Upper lobe of left lung (tissue), 6 donors: ENCODE measurements at regions not wholly inside any gene's neighbourhood (a gene's known extent, or its start where the extent isn't known, plus 50 kb on each side); places are given as distances from the start of the nearest gene placed in this dataset.

ENCODE experiments used
- ATAC-seq, 2 donors: fragments of 200-7000 bp; cut with Tn5 transposase; one replicate each; pipeline ENCODE4 v1.9.1; 2022; ENCODE audit warnings: mild to moderate bottlenecking in 2 of 2, moderate library complexity in 2 of 2; ENCODE audit not compliant: low FRiP score in 2 of 2
- DNase-seq, 2 donors: peaks; one replicate each; pipeline ENCODE4 v3.0.0-alpha.2; 2019 to 2020
- H3K27ac ChIP-seq, 4 donors: fragments of 200-600 bp; sonication (generic); one replicate each; pipeline ENCODE4 v1.5.1; 2016 to 2019
- H3K27me3 ChIP-seq, 4 donors: fragments of 200-600 bp; sonication (generic); one replicate each; pipeline ENCODE4 v1.5.1; 2017 to 2019
- H3K36me3 ChIP-seq, 4 donors: fragments of 200-600 bp; sonication (generic); one replicate each; pipeline ENCODE4 v1.5.1; 2016 to 2019
- H3K4me1 ChIP-seq, 4 donors: fragments of 200-600 bp; sonication (generic); one replicate each; pipeline ENCODE4 v1.5.1; 2018 to 2019
- H3K4me3 ChIP-seq, 4 donors: fragments of 200-600 bp; sonication (generic); one replicate each; pipeline ENCODE4 v1.5.1; 2017 to 2019; ENCODE audit warnings: mild to moderate bottlenecking in 2 of 4, moderate library complexity in 1 of 4
- H3K9me3 ChIP-seq, 4 donors: fragments of 200-600 bp; sonication (generic); one replicate each; pipeline ENCODE4 v1.5.1; 2018 to 2019
- EP300 ChIP-seq, 4 donors: sonication (generic); formaldehyde crosslinking; IDR thresholded peaks; one replicate each; pipeline ENCODE4 v1.5.1; 2017; ENCODE audit warnings: antibody characterized with exemption in 4 of 4, control low read depth in 2 of 4
- POLR2A ChIP-seq, 4 donors: fragments of 450-650 bp; IDR thresholded peaks; one replicate each; pipeline ENCODE4 v1.5.1; 2016 to 2017; ENCODE audit warnings: antibody characterized with exemption in 4 of 4, mild to moderate bottlenecking in 2 of 4
- POLR2AphosphoS5 ChIP-seq, 2 donors: sonication (generic); formaldehyde crosslinking; IDR thresholded peaks; one replicate each; pipeline ENCODE4 v1.5.1; 2017; ENCODE audit warnings: antibody characterized with exemption in 2 of 2
- WGBS, 2 donors: methylation state at CpG; one replicate each; pipeline ENCODE4 v1.1.5; 2017 to 2018; 5-methylcytosine and 5-hydroxymethylcytosine counted together
- TF ChIP-seq, protein P1 (sequence below), 6 experiments: fragments of 450-650 bp in 4 of 6; fragments of 200-600 bp in 2 of 6; sonication (generic) in 2 of 6; IDR thresholded peaks; one replicate each; pipeline ENCODE4 v1.5.1; 2016 to 2019; ENCODE audit warnings: antibody characterized with exemption in 6 of 6
- donor health status: DM: no; HTN: no; CAD: no; lungs with moderate emphysema.
- donor health status: DM: no; HTN: yes; CAD: no; lungs with severe emphysema.

DNA sequence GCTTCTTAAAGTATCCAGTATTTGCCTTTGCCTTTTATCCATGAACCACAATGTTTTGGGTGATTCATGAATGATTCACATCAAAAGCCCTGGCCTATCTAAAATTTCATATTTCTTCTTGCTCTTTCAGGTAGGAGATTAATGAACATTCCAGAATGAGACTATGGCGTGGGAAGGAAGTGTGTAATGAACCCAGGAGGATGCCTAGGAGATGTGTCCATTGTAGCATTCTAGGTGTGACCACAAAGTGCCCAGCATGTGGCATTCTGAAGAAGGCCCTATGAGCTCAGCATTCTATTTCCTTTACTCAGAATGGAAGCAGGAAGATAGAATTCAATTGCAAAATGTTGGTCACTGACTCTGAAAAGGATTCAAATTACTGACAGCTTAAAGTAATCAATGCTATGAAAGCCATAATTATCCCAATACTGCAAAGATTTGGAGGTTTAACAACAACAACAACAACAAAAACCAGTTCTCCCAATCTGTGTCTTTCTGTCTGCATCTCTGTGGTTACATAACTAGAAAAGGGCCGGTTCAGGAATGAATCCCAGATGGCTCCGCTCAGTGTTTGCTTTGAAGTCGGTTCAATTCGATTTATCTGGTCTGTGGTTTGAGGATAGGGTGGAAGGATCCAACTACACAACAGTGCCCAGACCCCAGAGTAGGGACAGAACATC, 126.7 kb downstream of the FOXD1 start:
- no peaks in the 10 kb centered on the region for H3K9me3 ChIP-seq
- WGBS, 2 donors, result 64 to 68% methylated on average over 5 of the region's 5 CpGs
- ATAC-seq, result no peak
- H3K27me3 ChIP-seq, result no peaks in the 10 kb centered on the region
- no peak for DNase-seq
- H3K36me3 ChIP-seq, result no peaks in the 10 kb centered on the region
- TF ChIP-seq EP300 (IDR thresholded peaks at IDR 0.05), result no peak
- no peak for TF ChIP-seq POLR2AphosphoS5 (IDR thresholded peaks at IDR 0.05)
- TF ChIP-seq, protein P1, sequence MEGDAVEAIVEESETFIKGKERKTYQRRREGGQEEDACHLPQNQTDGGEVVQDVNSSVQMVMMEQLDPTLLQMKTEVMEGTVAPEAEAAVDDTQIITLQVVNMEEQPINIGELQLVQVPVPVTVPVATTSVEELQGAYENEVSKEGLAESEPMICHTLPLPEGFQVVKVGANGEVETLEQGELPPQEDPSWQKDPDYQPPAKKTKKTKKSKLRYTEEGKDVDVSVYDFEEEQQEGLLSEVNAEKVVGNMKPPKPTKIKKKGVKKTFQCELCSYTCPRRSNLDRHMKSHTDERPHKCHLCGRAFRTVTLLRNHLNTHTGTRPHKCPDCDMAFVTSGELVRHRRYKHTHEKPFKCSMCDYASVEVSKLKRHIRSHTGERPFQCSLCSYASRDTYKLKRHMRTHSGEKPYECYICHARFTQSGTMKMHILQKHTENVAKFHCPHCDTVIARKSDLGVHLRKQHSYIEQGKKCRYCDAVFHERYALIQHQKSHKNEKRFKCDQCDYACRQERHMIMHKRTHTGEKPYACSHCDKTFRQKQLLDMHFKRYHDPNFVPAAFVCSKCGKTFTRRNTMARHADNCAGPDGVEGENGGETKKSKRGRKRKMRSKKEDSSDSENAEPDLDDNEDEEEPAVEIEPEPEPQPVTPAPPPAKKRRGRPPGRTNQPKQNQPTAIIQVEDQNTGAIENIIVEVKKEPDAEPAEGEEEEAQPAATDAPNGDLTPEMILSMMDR (IDR thresholded peaks at IDR 0.05), result no peak
- no peak for TF ChIP-seq POLR2A (IDR thresholded peaks at IDR 0.05)
- H3K4me1 ChIP-seq, result no peaks in the 10 kb centered on the region
- no peak overlapping the region for H3K27ac ChIP-seq
- H3K4me3 ChIP-seq, result no peak overlapping the region

- ATAC-seq, result no peak
- Histone ChIP-seq H3K4me1 (no peaks in the 10 kb centered on the region), H3K36me3 (no peaks in the 10 kb centered on the region), H3K9me3 (no peaks in the 10 kb centered on the region), H3K27ac (no peak overlapping the region), H3K4me3 (no peak overlapping the region), H3K27me3 (peaks cover 0 to 2% (median 0%) of the 10 kb centered on the region in 4 donors)
- 83% methylated on average over 6 of the region's 6 CpGs for WGBS, 2 donors
- TF ChIP-seq POLR2AphosphoS5 (IDR thresholded peaks at IDR 0.05) (no peak), EP300 (IDR thresholded peaks at IDR 0.05) (no peak), POLR2A (IDR thresholded peaks at IDR 0.05) (no peak)
- TF ChIP-seq, protein P1 (IDR thresholded peaks at IDR 0.05), result no peak
- DNase-seq, result no peak
These were observed 129.5 kb downstream of the FOXD1 start for GRCh38 chr5:73319036-73319435.

GRCh38 chr5:73318308-73318719, 130.3 kb downstream of the FOXD1 start:
- H3K9me3 ChIP-seq, result no peaks in the 10 kb centered on the region
- H3K27me3 ChIP-seq, result peaks cover 0 to 2% (median 0%) of the 10 kb centered on the region in 4 donors
- ATAC-seq, result no peak
- TF ChIP-seq, protein P1 (IDR thresholded peaks at IDR 0.05), result no peak
- no peak for TF ChIP-seq POLR2AphosphoS5 (IDR thresholded peaks at IDR 0.05)
- TF ChIP-seq POLR2A (IDR thresholded peaks at IDR 0.05), result no peak
- no peak for TF ChIP-seq EP300 (IDR thresholded peaks at IDR 0.05)
- H3K4me1 ChIP-seq, result no peaks in the 10 kb centered on the region
- DNase-seq, result no peak
- H3K36me3 ChIP-seq, result no peaks in the 10 kb centered on the region
- H3K4me3 ChIP-seq, result no peak overlapping the region
- WGBS, 2 donors, result 37 to 63% methylated on average over 1 of the region's 1 CpG
- no peak overlapping the region for H3K27ac ChIP-seq

DNA sequence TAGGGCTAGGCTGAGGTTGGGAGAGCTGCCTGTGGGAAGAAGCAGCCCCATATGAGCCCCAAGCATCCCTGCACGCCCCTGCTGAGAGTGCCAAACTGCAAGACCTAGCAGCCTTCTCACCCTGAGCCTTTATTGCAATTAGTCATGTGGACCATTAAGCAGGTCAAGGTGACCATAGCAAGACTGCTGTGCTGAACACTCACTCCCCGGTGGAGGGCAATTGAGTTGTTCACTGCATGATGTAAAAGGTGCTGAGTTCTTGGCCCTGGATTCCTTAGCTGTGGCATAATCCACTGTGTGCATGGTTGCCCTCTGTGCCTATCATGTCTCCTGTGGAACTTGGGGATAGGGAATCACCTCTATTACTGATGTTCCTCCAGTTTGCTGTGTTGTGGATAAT, 131.1 kb downstream of the FOXD1 start:
- Histone ChIP-seq H3K27ac (no peak overlapping the region), H3K4me3 (no peak overlapping the region), H3K9me3 (no peaks in the 10 kb centered on the region), H3K4me1 (no peaks in the 10 kb centered on the region), H3K27me3 (peaks cover 0 to 2% (median 0%) of the 10 kb centered on the region in 4 donors), H3K36me3 (no peaks in the 10 kb centered on the region)
- TF ChIP-seq POLR2A (IDR thresholded peaks at IDR 0.05), result no peak
- TF ChIP-seq EP300 (IDR thresholded peaks at IDR 0.05), result no peak
- TF ChIP-seq, protein P1 (IDR thresholded peaks at IDR 0.05), result no peak
- TF ChIP-seq POLR2AphosphoS5 (IDR thresholded peaks at IDR 0.05), result no peak
- ATAC-seq, result no peak
- WGBS, 2 donors, result 63 to 75% methylated on average over 1 to 2 of the region's 2 CpGs
- no peak for DNase-seq
